Activated naive CD4-positive, alpha-beta T cell treated with anti-CD3 and anti-CD28 coated beads, Interleukin-2, amount 50 U/mL, for 72 hours (primary cell): ENCODE measurements at regions not wholly inside any gene's neighbourhood (a gene's known extent, or its start where the extent isn't known, plus 50 kb on each side); places are given as distances from the start of the nearest gene placed in this dataset.

Experiments
- ATAC-seq, 2 donors: fragments of 150-1000 bp; cut with Tn5 transposase; 2 replicates each; pipeline ENCODE4 v1.10.0; 2021; ENCODE audit warnings: mild to moderate bottlenecking in 2 of 2, moderate library complexity in 2 of 2
- DNase-seq, 2 donors: peaks; one replicate each; pipeline ENCODE4 v3.0.0; 2021 to 2022; ENCODE audit warnings: low spot score in 2 of 2
- H3K27ac Mint-ChIP-seq, 2 donors: one replicate each; pipeline ENCODE4 v1.8.0; 2022; ENCODE audit warnings: mild to moderate bottlenecking in 2 of 2, mixed read lengths in 2 of 2
- H3K36me3 Mint-ChIP-seq, 2 donors: one replicate each; pipeline ENCODE4 v1.8.0; 2022; ENCODE audit warnings: mixed read lengths in 2 of 2
- H3K9me3 Mint-ChIP-seq, 2 donors: one replicate each; pipeline ENCODE4 v1.8.0; 2022; ENCODE audit warnings: mixed read lengths in 2 of 2

DNA sequence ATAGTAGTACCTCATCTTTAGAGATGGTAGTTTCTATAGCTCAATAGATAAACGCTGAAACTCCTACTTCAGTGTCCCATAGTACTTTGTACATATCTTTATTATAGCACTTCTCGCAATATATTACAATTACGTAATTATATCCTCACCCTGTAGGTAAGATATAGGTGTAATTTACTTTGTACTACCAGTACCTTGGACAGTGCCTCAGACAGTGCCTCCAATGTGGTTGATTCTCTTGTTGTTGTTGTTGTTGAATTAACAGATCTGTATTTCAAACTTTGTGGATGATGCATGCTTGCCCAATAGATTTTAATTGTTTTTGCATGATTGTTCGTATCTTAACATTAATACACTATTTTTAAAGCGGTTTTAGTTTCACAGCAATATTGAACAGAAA lies 188.6 kb downstream of the ARL6IP6 start:
- Mint-ChIP-seq H3K9me3 (peaks cover 0 to 7% of the 10 kb centered on the region in 2 donors), H3K36me3 (no peaks in the 10 kb centered on the region), H3K27ac (no peak overlapping the region)
- ATAC-seq = no peak
- no peak for DNase-seq

DNA sequence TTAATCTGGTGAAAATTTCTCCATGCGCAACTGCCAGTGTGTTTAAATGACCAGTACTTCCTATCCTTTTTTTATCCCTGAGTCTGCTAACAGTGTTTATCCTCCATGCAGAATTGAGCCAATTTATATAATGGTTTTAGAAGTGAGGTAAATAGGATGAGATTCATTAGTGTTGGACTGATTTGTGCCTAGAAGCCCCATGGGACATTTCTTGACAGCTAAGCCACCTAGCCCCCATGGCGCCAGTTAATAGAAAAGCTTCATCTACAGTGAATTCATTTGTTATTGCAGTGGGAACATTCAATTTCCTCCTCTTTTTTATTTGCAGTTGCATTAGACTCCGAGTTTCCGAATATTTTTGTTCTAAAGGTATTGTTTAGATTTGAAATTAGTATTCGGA lies 175.6 kb downstream of the ARL6IP6 start:
- ATAC-seq = no peak
- Mint-ChIP-seq H3K27ac (no peak overlapping the region), H3K9me3 (peaks cover 4% of the 10 kb centered on the region in 2 donors), H3K36me3 (no peaks in the 10 kb centered on the region)
- DNase-seq = no peak

DNA sequence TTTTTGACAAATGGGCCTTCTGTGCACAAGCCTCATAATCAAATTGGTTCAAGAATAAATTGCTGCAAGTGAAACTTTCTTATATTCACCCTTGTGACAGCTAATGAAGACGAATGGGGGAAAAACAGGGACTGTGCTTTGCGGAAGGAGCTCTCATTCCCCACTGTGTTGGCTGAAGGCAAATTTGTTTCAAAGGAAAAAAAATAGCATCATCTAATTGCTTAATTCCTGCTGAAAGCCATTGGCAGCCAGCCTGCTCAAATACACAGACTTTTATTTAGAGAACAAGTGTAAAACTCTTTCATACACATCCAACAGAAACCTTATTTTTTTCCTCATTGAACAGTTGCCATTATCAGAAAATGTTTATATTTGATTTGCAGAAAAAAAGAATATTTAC lies 172.3 kb downstream of the ARL6IP6 start:
- Mint-ChIP-seq H3K27ac (no peak overlapping the region), H3K9me3 (peaks cover 0 to 4% of the 10 kb centered on the region in 2 donors), H3K36me3 (no peaks in the 10 kb centered on the region)
- ATAC-seq (no peak), DNase-seq (no peak)

DNA sequence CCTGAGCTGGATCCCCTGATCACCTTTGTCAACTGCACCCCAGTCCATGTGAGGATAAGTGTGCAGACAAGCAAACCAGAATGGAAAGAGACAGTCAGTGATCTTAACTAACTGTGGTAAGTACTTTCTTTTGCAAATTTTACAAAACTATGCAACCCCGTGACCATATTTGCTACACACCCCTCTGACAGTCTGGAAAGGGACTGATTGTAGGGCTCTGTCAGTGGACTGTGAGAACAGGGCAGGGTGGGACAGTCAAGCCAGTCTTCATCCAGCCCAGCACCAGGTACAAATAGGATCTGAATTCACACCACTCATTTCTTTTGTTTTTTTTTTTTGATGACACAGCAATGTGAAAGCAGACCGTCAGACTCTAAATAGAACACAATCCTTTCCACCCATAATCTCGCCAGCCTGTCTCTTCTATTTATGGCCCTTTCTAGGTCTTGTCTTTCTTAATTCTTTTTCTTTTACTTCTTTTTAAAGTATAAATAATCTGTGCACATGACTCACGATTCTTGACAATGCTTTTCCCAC lies 165.6 kb downstream of the ARL6IP6 start:
- ATAC-seq = no peak
- Mint-ChIP-seq H3K9me3 (no peaks in the 10 kb centered on the region), H3K27ac (no peak overlapping the region), H3K36me3 (no peaks in the 10 kb centered on the region)
- DNase-seq = no peak

DNA sequence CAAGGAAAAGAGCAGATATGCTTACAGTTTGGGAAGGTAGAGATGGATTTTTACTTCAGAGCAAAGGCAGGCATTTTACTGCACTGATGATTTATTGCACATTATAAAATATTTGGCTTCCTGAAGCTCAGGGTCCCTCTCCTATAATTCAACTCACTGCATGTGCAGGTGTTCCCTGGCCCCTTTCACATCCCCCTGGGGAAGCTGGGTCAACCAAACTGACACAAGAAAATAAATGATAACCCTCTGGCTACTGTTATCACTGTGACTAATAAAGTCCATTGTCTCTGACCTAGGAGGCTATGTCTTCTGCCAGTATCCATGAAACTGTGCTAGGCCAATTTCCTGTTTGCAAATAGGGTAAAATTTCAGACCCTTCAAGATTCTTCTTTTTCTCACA lies 163.1 kb downstream of the ARL6IP6 start:
- H3K36me3 Mint-ChIP-seq = no peaks in the 10 kb centered on the region

DNA sequence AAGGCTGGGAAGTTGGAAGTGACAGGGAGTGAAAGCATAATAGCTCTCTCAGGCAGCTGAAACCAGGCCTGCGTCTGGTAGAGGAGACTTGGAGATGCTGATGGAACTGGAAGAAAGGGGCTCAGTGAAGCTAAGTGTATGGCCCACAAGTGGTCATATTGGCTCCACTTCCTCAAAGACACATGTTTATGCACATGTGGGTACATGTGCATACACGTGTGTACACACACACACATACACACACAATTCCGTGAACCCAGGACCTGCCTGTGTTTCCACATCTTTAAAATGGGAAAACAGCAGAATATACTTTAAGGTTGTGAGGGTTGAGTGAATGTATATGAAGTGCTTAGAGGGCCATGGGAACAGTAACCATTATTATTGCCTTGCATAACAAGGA lies 160.9 kb downstream of the ARL6IP6 start:
- Mint-ChIP-seq H3K9me3 (no peaks in the 10 kb centered on the region), H3K36me3 (no peaks in the 10 kb centered on the region), H3K27ac (no peak overlapping the region)
- ATAC-seq (no peak), DNase-seq (no peak)

More for the DNA sequence above, 163.1 kb downstream of the ARL6IP6 start:
- no peaks in the 10 kb centered on the region for H3K9me3 Mint-ChIP-seq
- H3K27ac Mint-ChIP-seq = no peak overlapping the region
- DNase-seq (no peak), ATAC-seq (no peak)

DNA sequence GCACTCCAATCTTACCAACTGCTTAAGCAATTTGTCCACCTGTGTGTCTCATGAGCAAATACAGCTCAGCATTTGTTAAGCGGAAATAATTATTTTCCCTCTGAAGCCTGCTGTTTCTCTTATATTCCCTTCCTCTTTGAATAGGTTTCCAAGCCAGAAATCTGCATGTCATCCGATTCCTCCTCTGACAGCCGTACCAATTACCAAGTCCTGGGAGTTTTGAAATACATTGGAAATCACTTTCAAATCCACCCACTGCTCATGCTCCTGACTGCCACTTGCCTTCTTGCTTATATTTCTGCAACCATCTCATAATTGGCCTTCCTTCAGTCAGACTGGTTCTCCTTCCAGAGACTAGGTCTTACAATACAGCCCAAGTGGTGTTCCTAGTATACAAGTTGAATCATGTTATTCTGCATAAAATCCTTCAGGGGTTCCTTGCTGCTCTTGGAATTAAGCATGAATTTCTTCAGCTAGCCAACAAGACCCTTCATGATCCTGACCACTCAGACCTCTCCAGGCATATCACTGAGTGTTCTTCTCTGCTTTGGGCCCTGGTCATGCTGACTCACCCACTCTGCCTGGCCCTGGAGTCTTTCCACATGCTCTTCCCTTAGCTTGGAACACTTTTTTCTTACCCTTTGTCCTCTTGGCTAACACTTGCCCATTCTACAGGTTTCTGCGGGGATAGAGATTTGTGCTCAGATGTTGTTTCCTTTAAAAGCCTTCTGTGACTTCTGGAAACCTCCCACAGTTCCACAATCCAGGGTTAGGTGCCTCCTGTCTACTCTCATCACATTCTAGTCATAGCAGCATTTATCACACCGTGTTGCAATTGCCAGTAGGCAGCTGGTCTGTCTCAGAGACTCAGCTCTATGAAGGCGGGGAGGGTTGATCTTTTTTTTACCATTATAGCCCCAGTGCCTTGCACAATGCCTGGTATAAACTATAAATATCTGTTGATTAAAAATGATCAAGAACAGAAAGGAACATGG lies 157.6 kb downstream of the ARL6IP6 start:
- DNase-seq (no peak), ATAC-seq (no peak)
- Mint-ChIP-seq H3K9me3 (no peaks in the 10 kb centered on the region), H3K36me3 (no peaks in the 10 kb centered on the region), H3K27ac (no peak overlapping the region)

DNA sequence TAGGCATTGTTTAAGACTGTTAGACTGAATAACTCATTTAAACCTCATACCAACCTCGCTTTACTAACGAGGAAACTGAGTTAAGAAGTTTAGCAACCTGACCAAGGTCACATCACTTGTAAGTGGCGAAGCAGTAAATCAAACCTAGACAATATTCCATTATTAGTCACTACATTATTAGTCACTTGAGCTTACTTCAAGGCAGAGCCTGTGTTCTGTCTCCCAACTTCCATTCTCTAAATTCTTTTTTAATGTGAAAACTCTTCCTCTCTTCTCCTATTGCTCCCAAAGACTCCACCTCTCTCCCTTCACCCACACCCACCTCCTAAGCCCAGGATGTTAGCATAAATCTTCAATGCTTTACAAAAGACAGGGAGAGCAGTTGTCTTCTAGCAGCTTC lies 156.5 kb downstream of the ARL6IP6 start:
- no peaks in the 10 kb centered on the region for H3K36me3 Mint-ChIP-seq
- no peak for ATAC-seq
- H3K9me3 Mint-ChIP-seq = no peaks in the 10 kb centered on the region
- no peak overlapping the region for H3K27ac Mint-ChIP-seq
- no peak for DNase-seq

DNA sequence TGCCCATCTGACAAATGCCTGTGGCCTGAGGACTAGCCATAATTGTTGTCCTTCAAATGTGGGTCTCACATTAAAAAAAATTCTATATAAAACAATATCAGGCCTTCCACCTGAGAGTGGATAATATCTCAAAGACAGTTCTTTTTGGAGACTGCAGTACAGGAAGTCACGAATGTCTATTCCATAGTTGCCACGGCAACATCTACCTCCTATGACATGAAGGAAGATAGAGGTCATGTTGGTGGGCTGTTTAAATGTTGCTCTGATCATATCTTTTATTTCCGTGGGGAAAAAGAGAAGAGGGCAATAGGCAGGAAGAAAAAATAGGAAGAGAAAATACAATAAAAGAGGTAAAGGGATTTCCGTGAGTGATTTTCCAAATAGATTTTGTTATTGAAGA lies 151.8 kb downstream of the ARL6IP6 start:
- no peak overlapping the region for H3K27ac Mint-ChIP-seq
- DNase-seq (no peak), ATAC-seq (no peak)
- H3K9me3 Mint-ChIP-seq = no peaks in the 10 kb centered on the region
- H3K36me3 Mint-ChIP-seq = no peaks in the 10 kb centered on the region

DNA sequence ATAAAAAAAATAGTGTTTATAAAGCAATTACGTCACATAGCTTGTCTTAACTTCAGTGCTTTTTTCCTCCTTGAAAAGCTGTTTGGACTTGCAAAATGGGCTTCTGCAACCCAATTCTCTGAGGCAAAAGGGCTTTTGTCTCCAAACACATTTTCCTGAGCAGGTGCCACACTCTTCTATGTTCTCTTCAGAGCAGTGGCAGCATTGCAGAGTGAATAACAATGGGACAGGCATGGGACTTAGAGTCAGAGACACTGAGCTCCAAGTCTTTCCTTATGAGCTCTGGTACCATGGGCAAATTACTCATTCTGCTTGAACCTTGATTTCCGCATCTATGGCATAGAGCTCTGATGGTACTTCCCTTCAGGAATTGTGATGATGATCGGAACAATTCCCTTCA lies 149.0 kb downstream of the ARL6IP6 start:
- DNase-seq = no peak
- Mint-ChIP-seq H3K27ac (no peak overlapping the region), H3K36me3 (no peaks in the 10 kb centered on the region), H3K9me3 (peaks cover 13 to 16% of the 10 kb centered on the region in 2 donors)
- no peak for ATAC-seq

DNA sequence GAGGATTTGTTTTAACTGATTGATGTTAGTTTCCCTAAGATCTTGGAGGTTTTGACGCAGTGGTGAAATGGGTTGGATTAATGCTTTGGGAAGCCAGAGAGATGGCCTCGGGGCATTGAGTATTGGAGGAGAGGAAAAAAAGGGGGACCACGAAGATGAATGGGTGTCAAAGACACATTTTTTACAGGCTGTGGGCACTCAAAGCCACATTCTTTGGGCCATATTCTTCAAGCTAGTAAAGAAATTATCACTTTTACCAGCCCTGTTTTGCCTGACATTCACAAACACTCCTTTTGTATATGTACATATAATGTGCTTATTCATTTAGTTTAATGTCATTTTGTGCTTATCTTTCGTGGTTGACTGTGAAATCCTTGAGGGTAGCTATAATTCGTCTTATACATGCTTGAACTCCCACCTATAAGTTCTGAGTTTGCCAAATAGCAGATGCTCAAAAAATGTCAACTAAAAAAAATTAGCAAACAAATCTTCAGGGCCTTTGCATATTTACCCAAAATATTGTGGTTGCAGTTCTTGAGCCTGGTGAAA lies 146.3 kb downstream of the ARL6IP6 start:
- Mint-ChIP-seq H3K9me3 (peaks cover 32 to 34% of the 10 kb centered on the region in 2 donors), H3K27ac (no peak overlapping the region), H3K36me3 (peaks cover 13 to 18% of the 10 kb centered on the region in 2 donors)
- DNase-seq (no peak), ATAC-seq (no peak)

DNA sequence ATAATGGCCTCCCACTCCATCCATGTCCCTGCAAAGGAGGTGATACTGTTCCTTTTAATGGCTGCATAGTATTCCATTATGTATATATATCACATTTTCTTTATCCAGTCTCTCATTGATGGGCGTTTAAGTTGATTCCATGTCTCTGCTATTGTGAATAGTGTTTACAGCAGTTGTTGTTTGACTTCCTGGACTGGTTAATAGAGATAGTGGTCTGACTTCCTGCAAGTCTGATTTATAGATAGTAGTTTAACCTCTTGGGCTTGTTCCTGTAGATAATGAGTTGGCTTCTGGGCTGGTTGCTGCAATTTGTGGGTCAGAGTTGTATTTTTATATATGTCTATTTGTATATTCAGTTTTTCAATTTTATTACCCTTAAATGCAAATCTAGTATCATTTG lies 145.4 kb downstream of the ARL6IP6 start:
- peaks cover 32 to 34% of the 10 kb centered on the region in 2 donors for H3K9me3 Mint-ChIP-seq
- peaks cover 13 to 18% of the 10 kb centered on the region in 2 donors for H3K36me3 Mint-ChIP-seq
- ATAC-seq (no peak), DNase-seq (no peak)
- no peak overlapping the region for H3K27ac Mint-ChIP-seq

DNA sequence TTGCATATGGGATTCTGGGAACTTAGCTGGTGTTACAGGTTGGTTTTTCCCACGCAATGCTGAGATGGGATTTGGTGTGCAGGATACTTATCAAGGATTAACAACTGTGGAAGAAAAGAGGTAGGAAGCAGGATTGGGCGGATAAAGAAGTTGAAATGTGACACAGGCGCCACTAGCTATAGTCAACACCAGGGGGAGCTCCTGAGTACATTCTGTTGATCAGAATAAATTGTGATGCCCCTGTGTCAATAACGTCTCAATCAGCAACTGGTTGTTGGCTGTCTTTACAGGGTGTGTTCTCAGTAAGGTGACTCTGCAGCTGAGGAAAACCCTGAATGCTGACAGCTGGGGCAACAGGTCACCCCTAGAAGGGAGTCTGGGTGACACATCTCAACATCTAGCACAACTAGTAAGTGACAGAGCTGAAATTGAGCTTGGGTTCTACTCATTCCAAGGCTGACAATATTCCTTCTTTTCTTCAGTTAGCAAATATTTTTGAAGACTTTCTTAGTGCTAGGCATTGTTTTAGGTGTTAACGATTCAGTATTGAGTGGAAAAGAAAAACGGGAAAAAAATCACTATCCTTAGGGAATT lies 143.0 kb downstream of the ARL6IP6 start:
- Mint-ChIP-seq H3K27ac (no peak overlapping the region), H3K9me3 (peaks cover 32 to 34% of the 10 kb centered on the region in 2 donors), H3K36me3 (peaks cover 13 to 18% of the 10 kb centered on the region in 2 donors)
- DNase-seq (peak in 1 of 2 donors; percentile 49), ATAC-seq (no peak)

DNA sequence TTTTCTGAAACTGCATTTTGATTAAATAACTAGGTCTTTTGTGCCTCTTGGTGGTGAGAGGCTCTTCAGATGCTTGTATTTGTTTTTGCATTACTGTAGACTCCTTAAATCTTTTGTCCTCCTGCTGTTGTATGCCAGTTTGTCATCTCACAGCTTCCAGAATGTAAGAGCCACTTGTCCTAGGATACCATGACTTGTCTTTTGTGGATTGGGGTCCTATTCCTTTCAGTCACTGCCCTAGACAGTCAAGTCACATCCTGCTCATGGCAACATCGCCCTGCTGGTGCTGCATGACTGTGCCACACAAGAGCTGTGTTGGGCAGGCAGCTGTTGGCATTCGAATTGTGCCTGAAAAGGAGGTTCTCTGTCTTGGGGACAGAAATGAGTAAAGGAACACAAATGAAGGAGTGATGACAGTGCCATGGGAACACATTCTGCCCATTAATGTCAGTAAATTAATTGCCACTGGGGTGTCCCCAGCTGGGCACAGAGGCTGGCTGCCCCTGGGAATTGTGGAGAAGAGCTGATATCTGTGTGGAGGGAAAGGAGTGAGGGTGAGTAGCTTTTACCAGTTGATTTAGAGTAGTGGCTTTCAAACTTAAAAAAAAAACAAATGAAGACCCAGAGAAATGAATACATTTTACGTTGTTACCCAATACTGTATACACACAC lies 140.3 kb downstream of the ARL6IP6 start:
- H3K9me3 Mint-ChIP-seq = peaks cover 27 to 29% of the 10 kb centered on the region in 2 donors
- H3K36me3 Mint-ChIP-seq = peaks cover 13 to 18% of the 10 kb centered on the region in 2 donors

DNA sequence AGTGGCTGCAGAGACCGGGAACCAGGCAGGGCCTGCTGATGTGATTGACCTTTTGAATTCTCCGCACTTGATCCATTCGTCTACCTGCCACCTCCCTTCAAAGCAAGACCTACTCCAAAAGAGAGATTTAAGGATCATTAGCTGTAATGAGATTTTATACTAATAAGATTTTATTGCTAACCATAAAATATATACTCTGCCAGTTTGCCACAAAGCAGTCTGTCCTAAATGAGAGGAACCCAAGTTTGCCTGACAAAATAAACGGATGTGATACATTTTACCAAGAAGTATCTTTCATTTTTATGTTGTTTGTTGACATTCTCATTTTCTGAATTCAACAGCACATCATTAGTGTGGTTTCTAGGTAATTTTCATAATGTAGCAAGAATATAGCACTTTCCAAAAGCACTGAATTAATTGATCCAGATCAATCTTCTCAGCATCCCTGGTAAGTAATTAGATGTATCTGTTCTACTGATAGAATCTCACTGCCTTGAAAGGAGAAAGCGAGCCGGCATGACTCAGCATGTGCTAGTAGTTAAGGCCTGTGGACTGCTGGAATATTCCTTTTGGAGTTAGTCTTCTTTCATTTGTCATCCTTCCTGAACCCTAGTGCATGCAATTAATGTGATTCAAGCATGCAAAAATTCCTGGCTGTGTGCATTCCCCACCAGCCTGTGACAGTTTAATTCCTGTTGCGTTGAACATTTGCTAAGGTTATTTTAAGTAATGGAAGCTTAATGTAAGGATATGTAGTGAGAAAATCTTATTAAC lies 128.5 kb downstream of the ARL6IP6 start:
- no peak for ATAC-seq

More for the DNA sequence above, 140.3 kb downstream of the ARL6IP6 start:
- ATAC-seq (no peak), DNase-seq (no peak)
- no peak overlapping the region for H3K27ac Mint-ChIP-seq

DNA sequence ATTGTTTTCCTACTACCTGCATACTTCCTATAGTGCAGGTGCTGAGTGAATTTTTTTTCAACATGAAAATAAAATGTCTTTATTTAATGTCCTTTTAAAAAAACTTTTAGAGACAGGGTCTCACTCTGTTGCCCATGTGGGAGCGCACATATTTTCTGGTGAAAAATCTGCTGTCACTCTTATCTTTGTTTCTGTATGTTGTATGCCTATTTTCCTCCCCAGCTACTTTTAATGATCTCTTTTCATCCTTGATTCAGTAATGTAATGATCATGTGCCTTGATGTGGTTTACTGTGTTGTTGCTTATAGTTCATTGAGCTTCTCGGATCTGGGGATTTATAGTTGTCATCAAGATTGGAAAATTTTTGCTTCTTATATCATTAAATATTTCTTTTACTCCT lies 117.3 kb downstream of the ARL6IP6 start:
- no peak overlapping the region for H3K27ac Mint-ChIP-seq
- DNase-seq = no peak
- ATAC-seq = no peak
- no peaks in the 10 kb centered on the region for H3K9me3 Mint-ChIP-seq
- H3K36me3 Mint-ChIP-seq = no peaks in the 10 kb centered on the region

More for the DNA sequence above, 128.5 kb downstream of the ARL6IP6 start:
- H3K9me3 Mint-ChIP-seq = no peaks in the 10 kb centered on the region
- H3K27ac Mint-ChIP-seq = no peak overlapping the region
- DNase-seq = no peak
- H3K36me3 Mint-ChIP-seq = peaks cover 0 to 15% of the 10 kb centered on the region in 2 donors
